ENCODE measurements at regions not wholly inside any gene's neighbourhood (a gene's known extent, or its start where the extent isn't known, plus 50 kb on each side); places are given as distances from the start of the nearest gene placed in this dataset.
"Not testable (repeated sequence)": the region's sequence is repeated elsewhere in the genome, so short reads cannot be mapped to it uniquely, and the experiment has no call there.

- in situ Hi-C loops (cut with MboI; ENCODE audit: low sequenced_read_pairs), result loop anchor here (25.0 kb wide), 1 partner anchor 701 kb away; the partner anchor contains the start of gene SNRPB
Observed at GRCh38 chr20:1761116-1761515, 103.5 kb upstream of the SIRPG start.

GRCh38 chr20:1758765-1759164, 101.2 kb upstream of the SIRPG start:
- in situ Hi-C loops (cut with MboI; ENCODE audit: low sequenced_read_pairs), result loop anchor here (25.0 kb wide), 1 partner anchor 704 kb away; the partner anchor contains the start of gene SNRPB

- in situ Hi-C loops (cut with MboI; ENCODE audit: low sequenced_read_pairs), result loop anchor here (25.0 kb wide), 1 partner anchor 704 kb away; the partner anchor contains the start of gene SNRPB
Observed at GRCh38 chr20:1757606-1758512, 100.3 kb upstream of the SIRPG start.

- in situ Hi-C loops (cut with MboI; ENCODE audit: low sequenced_read_pairs), result loop anchor here (25.0 kb wide), 1 partner anchor 705 kb away; the partner anchor contains the start of gene SNRPB
Observed at GRCh38 chr20:1757072-1757471, 99.5 kb upstream of the SIRPG start.

- in situ Hi-C loops (cut with MboI; ENCODE audit: low sequenced_read_pairs), result loop anchor here (25.0 kb wide), 1 partner anchor 708 kb away; the partner anchor contains the start of gene SNRPB
Observed at GRCh38 chr20:1754749-1755148, 97.2 kb upstream of the SIRPG start.

- in situ Hi-C loops (cut with MboI; ENCODE audit: low sequenced_read_pairs), result loop anchor here (25.0 kb wide), 1 partner anchor 708 kb away; the partner anchor contains the start of gene SNRPB
Observed at GRCh38 chr20:1754306-1754705, 96.7 kb upstream of the SIRPG start.

GRCh38 chr20:1752045-1752444, 94.5 kb upstream of the SIRPG start:
- in situ Hi-C loops (cut with MboI; ENCODE audit: low sequenced_read_pairs), result loop anchor here (25.0 kb wide), 1 partner anchor 710 kb away; the partner anchor contains the start of gene SNRPB

GRCh38 chr20:1748777-1749176, 91.2 kb upstream of the SIRPG start:
- in situ Hi-C loops (cut with MboI; ENCODE audit: low sequenced_read_pairs), result no loop called here

GRCh38 chr20:1747953-1748577, 90.5 kb upstream of the SIRPG start:
- in situ Hi-C loops (cut with MboI; ENCODE audit: low sequenced_read_pairs), result no loop called here

- in situ Hi-C loops (cut with MboI; ENCODE audit: low sequenced_read_pairs), result not testable (repeated sequence)
Observed at GRCh38 chr20:1742049-1742434, 84.5 kb upstream of the SIRPG start.

- in situ Hi-C loops (cut with MboI; ENCODE audit: low sequenced_read_pairs), result no loop called here
Observed at GRCh38 chr20:1741309-1742048, 83.9 kb upstream of the SIRPG start.

- in situ Hi-C loops (cut with MboI; ENCODE audit: low sequenced_read_pairs), result loop anchor here (10.0 kb wide), 1 partner anchor 202 kb away; no protein-coding TSS in a partner anchor
Observed at GRCh38 chr20:1737134-1737533, 79.6 kb upstream of the SIRPG start.

- in situ Hi-C loops (cut with MboI; ENCODE audit: low sequenced_read_pairs), result loop anchor here (10.0 kb wide), 1 partner anchor 201 kb away; no protein-coding TSS in a partner anchor
Observed at GRCh38 chr20:1735417-1736089, 78.0 kb upstream of the SIRPG start.

GRCh38 chr20:1734269-1734858, 76.8 kb upstream of the SIRPG start:
- in situ Hi-C loops (cut with MboI; ENCODE audit: low sequenced_read_pairs), result loop anchor here (10.0 kb wide), 1 partner anchor 200 kb away; no protein-coding TSS in a partner anchor

GRCh38 chr20:1731828-1732375, 74.3 kb upstream of the SIRPG start:
- in situ Hi-C loops (cut with MboI; ENCODE audit: low sequenced_read_pairs), result loop anchor here (10.0 kb wide), 1 partner anchor 197 kb away; no protein-coding TSS in a partner anchor

- in situ Hi-C loops (cut with MboI; ENCODE audit: low sequenced_read_pairs), result loop anchor here (10.0 kb wide), 1 partner anchor 196 kb away; no protein-coding TSS in a partner anchor
Observed at GRCh38 chr20:1730981-1731711, 73.6 kb upstream of the SIRPG start.

GRCh38 chr20:1727303-1727702, 69.7 kb upstream of the SIRPG start:
- in situ Hi-C loops (cut with MboI; ENCODE audit: low sequenced_read_pairs), result not testable (repeated sequence)

- in situ Hi-C loops (cut with MboI; ENCODE audit: low sequenced_read_pairs), result no loop called here
Observed at GRCh38 chr20:1724901-1725300, 67.3 kb upstream of the SIRPG start.
